HK-2 (cell line): ENCODE measurements at regions not wholly inside any gene's neighbourhood (a gene's known extent, or its start where the extent isn't known, plus 50 kb on each side); places are given as distances from the start of the nearest gene placed in this dataset.
"Not testable (repeated sequence)": the region's sequence is repeated elsewhere in the genome, so short reads cannot be mapped to it uniquely, and the experiment has no call there.

Source experiments
- DNase-seq: peaks from one replicate; pipeline ENCODE4 v3.0.0-alpha.2; 2018; ENCODE audit not compliant: unreplicated experiment

GRCh38 chr15:70525551-70525950, 237.8 kb downstream of the UACA start:
- DNase-seq, result no peak

GRCh38 chr15:70524470-70524869, 238.9 kb downstream of the UACA start:
- DNase-seq, result no peak

DNA sequence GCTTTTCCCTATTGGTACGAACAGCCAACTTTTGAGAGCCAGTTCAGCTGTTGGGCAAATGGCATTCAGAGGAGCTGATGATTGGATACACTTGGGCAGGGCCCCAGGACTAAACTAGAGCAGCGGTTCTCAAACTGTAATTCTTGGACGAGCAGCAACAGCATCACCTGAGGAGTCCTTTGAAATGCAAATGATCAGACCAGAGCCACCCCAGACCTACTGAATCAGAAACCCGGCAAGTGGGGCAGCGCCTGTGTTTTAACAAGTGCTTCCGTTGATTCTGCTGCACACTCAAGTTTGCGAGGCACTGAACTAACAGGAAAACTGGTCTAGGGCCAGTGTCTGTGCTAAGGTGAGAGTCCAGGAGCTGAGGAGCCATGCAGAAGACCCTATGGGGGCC, 239.7 kb downstream of the UACA start:
- no peak for DNase-seq

DNA sequence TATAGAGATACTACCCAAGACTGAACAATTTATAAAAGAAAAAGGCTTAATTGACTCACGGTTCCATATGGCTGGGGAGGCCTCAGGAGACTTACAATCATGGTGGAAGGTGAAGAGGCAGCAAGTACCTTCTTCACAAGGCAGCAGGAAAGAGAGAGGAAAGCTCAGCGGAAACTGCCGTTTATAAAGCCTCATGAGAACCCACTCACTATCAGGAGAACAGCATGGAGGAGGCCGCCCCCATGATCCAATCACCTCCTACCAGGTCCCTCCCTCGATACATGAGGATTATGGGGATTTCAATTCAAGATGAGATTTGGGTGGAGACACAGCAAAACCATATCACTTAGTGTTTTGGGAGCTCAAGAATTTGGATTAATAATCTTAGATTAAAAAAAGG, 240.2 kb downstream of the UACA start:
- DNase-seq, result no peak

- no peak for DNase-seq
Measured at GRCh38 chr15:70522323-70522966, 240.9 kb downstream of the UACA start.

GRCh38 chr15:70521576-70522322, 241.6 kb downstream of the UACA start:
- no peak for DNase-seq

GRCh38 chr15:70519616-70520015, 243.7 kb downstream of the UACA start:
- DNase-seq, result no peak

- DNase-seq, result no peak
Measured at GRCh38 chr15:70519004-70519365, 244.4 kb downstream of the UACA start.

- no peak for DNase-seq
Measured at GRCh38 chr15:70518201-70519003, 245.0 kb downstream of the UACA start.

DNA sequence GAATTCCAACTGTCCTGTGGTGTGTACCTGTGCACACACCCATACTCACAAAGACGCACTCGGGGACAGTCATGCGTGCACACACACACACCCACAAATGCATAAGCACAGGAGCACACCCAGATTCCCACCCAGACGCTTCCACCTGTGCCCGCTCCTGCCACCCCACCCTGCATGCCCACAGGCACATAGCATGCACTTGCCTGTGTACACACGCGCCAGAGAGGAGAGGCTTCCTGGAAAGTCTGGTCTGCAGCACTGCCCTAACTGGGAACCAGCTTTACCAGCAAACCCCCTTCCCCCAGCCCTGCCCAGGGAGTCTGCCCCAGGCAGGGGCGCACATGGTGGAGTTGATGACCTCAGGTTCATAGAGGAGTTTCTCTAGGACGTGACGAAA, 246.2 kb downstream of the UACA start:
- no peak for DNase-seq

GRCh38 chr15:70516408-70517193, 246.8 kb downstream of the UACA start:
- DNase-seq, result no peak

GRCh38 chr15:70514251-70514650, 249.1 kb downstream of the UACA start:
- DNase-seq, result no peak

GRCh38 chr15:70513819-70514218, 249.5 kb downstream of the UACA start:
- DNase-seq, result no peak

GRCh38 chr15:70512772-70513362, 250.5 kb downstream of the UACA start:
- peak; percentile 48 for DNase-seq

GRCh38 chr15:70511972-70512587, 251.3 kb downstream of the UACA start:
- not testable (repeated sequence) for DNase-seq

DNA sequence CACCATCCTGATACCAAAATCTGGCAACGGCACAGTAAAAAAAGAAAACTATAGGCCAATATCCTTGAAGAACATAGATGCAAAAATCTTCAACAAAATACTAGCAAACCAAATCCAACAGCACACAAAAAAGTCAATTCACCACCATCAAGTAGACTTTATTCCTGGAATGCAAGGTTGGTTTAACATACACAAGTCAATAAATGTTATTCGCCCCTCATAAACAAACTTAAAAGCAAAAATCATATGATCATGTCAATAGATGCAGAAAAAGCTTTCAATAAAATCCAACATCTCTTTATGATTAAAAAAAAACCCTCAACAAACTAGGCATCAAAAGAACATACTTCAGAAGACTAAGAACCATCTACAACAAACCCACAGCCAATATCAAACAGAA, 252.9 kb downstream of the UACA start:
- DNase-seq, result no peak

DNA sequence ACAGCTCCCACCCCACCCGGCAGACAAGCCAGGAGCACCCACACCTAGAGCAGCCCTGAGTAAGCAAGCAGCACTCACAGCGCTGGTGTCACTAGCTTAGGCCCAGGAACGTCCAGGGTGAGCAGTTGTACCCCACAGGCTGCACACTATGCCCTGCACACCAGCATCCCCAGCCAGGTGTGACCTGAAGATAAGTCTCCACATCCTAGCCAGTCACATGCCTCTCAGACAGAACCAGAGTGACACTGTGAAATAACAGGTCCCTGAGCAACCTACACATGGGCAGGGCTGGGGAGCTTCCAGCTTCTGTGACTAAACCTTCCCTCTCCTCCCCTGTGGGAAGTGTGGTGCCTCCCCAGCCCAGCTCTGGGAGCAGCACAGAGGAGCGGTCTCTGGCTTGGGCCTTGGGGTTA, 253.6 kb downstream of the UACA start:
- DNase-seq, result no peak

DNA sequence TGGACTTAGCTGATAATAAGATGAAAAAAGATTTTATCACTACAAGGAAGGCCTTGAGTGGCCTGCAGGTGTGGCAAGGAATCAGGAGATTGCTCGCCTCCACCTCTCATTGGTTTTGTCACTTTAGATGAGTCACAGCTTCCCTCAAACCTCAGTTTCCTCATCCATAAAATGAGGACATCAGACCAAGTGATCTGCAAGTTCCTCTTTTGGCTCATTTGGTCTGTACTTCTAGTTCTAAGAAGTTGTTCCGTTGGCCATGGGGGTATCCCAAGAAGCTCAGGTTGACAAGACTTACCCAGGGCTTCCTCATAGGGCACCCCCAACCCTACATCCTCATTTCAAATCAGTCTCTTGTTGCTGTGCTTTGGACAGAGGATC, 254.1 kb downstream of the UACA start:
- no peak for DNase-seq

GRCh38 chr15:70508561-70509281, 254.6 kb downstream of the UACA start:
- DNase-seq, result peak; percentile 67

GRCh38 chr15:70507772-70508371, 255.5 kb downstream of the UACA start:
- DNase-seq, result peak; percentile 48
